HUES48 (cell line): ENCODE measurements at regions not wholly inside any gene's neighbourhood (a gene's known extent, or its start where the extent isn't known, plus 50 kb on each side); places are given as distances from the start of the nearest gene placed in this dataset.

Source experiments
- H3K27ac ChIP-seq: one replicate; pipeline ENCODE4 v1.7.0; 2013; ENCODE audit warnings: low read depth, low read length, inconsistent platforms
- H3K27me3 ChIP-seq: 2 replicates; pipeline ENCODE4 v1.6.1; 2013; ENCODE audit warnings: mild to moderate bottlenecking, low read length; ENCODE audit not compliant: control insufficient read depth, insufficient read depth
- H3K36me3 ChIP-seq: 2 replicates; pipeline ENCODE4 v1.6.1; 2013; ENCODE audit warnings: low read length; ENCODE audit not compliant: control insufficient read depth, insufficient read depth
- H3K4me1 ChIP-seq: 2 replicates; pipeline ENCODE4 v1.6.1; 2013; ENCODE audit warnings: mild to moderate bottlenecking, low read length; ENCODE audit not compliant: control insufficient read depth, insufficient read depth
- H3K4me3 ChIP-seq: 2 replicates; pipeline ENCODE4 v1.5.1; 2013; ENCODE audit warnings: mild to moderate bottlenecking, low read depth, low read length
- H3K9ac ChIP-seq: 2 replicates; pipeline ENCODE4 v1.6.1; 2013; ENCODE audit warnings: mild to moderate bottlenecking, low read depth, low read length, moderate library complexity
- H3K9me3 ChIP-seq: 2 replicates; pipeline ENCODE4 v1.6.1; 2013; ENCODE audit warnings: low read length; ENCODE audit not compliant: control insufficient read depth, insufficient read depth

- H3K9ac ChIP-seq = no peak overlapping the region
These were observed 664.3 kb upstream of the TBX3 start for GRCh38 chr12:115348301-115348700.

GRCh38 chr12:115343601-115344000 lies 659.6 kb upstream of the TBX3 start:
- no peak overlapping the region for H3K9ac ChIP-seq
- H3K27me3 ChIP-seq = no peaks in the 10 kb centered on the region
- H3K4me1 ChIP-seq = peaks cover 8% of the 10 kb centered on the region
- H3K27ac ChIP-seq = no peak overlapping the region
- no peaks in the 10 kb centered on the region for H3K36me3 ChIP-seq
- no peaks in the 10 kb centered on the region for H3K9me3 ChIP-seq
- no peak overlapping the region for H3K4me3 ChIP-seq

More at GRCh38 chr12:115348301-115348700, 664.3 kb upstream of the TBX3 start:
- no peaks in the 10 kb centered on the region for H3K36me3 ChIP-seq
- no peak overlapping the region for H3K4me3 ChIP-seq
- H3K9me3 ChIP-seq = no peaks in the 10 kb centered on the region
- no peak overlapping the region for H3K27ac ChIP-seq
- H3K4me1 ChIP-seq = no peaks in the 10 kb centered on the region
- H3K27me3 ChIP-seq = no peaks in the 10 kb centered on the region

GRCh38 chr12:115343008-115343407 lies 659.0 kb upstream of the TBX3 start:
- Histone ChIP-seq H3K27ac (no peak overlapping the region), H3K9ac (no peak overlapping the region), H3K27me3 (no peaks in the 10 kb centered on the region), H3K36me3 (no peaks in the 10 kb centered on the region), H3K4me1 (peaks cover 13% of the 10 kb centered on the region), H3K9me3 (no peaks in the 10 kb centered on the region), H3K4me3 (no peak overlapping the region)

- peak overlapping the region; percentile 6 for H3K27ac ChIP-seq
- no peaks in the 10 kb centered on the region for H3K9me3 ChIP-seq
- H3K4me3 ChIP-seq = no peak overlapping the region
- no peaks in the 10 kb centered on the region for H3K36me3 ChIP-seq
- no peaks in the 10 kb centered on the region for H3K27me3 ChIP-seq
- H3K4me1 ChIP-seq = peaks cover 19% of the 10 kb centered on the region
- no peak overlapping the region for H3K9ac ChIP-seq
These were observed 657.5 kb upstream of the TBX3 start for GRCh38 chr12:115341442-115341841.

- Histone ChIP-seq H3K27ac (peak overlapping the region; percentile 30), H3K9ac (no peak overlapping the region), H3K4me1 (peaks cover 19% of the 10 kb centered on the region), H3K9me3 (no peaks in the 10 kb centered on the region), H3K36me3 (no peaks in the 10 kb centered on the region), H3K4me3 (no peak overlapping the region), H3K27me3 (no peaks in the 10 kb centered on the region)
These were observed 654.8 kb upstream of the TBX3 start for GRCh38 chr12:115338566-115339294.

GRCh38 chr12:115337693-115338543 lies 653.9 kb upstream of the TBX3 start:
- H3K4me3 ChIP-seq = no peak overlapping the region
- no peaks in the 10 kb centered on the region for H3K9me3 ChIP-seq
- no peaks in the 10 kb centered on the region for H3K36me3 ChIP-seq
- H3K27ac ChIP-seq = peak overlapping the region; percentile 30
- no peaks in the 10 kb centered on the region for H3K27me3 ChIP-seq
- H3K9ac ChIP-seq = no peak overlapping the region
- H3K4me1 ChIP-seq = peaks cover 19% of the 10 kb centered on the region

- no peak overlapping the region for H3K9ac ChIP-seq
- no peaks in the 10 kb centered on the region for H3K36me3 ChIP-seq
- no peak overlapping the region for H3K27ac ChIP-seq
These were observed 652.5 kb upstream of the TBX3 start for GRCh38 chr12:115336506-115336905.

GRCh38 chr12:115335594-115335993 lies 651.6 kb upstream of the TBX3 start:
- Histone ChIP-seq H3K36me3 (no peaks in the 10 kb centered on the region), H3K4me1 (peaks cover 19% of the 10 kb centered on the region), H3K9ac (no peak overlapping the region), H3K4me3 (no peak overlapping the region), H3K27ac (no peak overlapping the region), H3K9me3 (no peaks in the 10 kb centered on the region), H3K27me3 (no peaks in the 10 kb centered on the region)

More at GRCh38 chr12:115336506-115336905, 652.5 kb upstream of the TBX3 start:
- H3K9me3 ChIP-seq = no peaks in the 10 kb centered on the region
- H3K27me3 ChIP-seq = no peaks in the 10 kb centered on the region
- no peak overlapping the region for H3K4me3 ChIP-seq
- peaks cover 19% of the 10 kb centered on the region for H3K4me1 ChIP-seq

GRCh38 chr12:115335048-115335447 lies 651.1 kb upstream of the TBX3 start:
- Histone ChIP-seq H3K4me3 (no peak overlapping the region), H3K9me3 (no peaks in the 10 kb centered on the region), H3K27me3 (no peaks in the 10 kb centered on the region), H3K9ac (no peak overlapping the region), H3K36me3 (no peaks in the 10 kb centered on the region), H3K4me1 (peaks cover 19% of the 10 kb centered on the region), H3K27ac (no peak overlapping the region)

GRCh38 chr12:115332945-115333344 lies 649.0 kb upstream of the TBX3 start:
- Histone ChIP-seq H3K4me3 (no peak overlapping the region), H3K27me3 (no peaks in the 10 kb centered on the region), H3K27ac (no peak overlapping the region), H3K4me1 (peaks cover 5% of the 10 kb centered on the region), H3K9ac (no peak overlapping the region), H3K9me3 (no peaks in the 10 kb centered on the region), H3K36me3 (no peaks in the 10 kb centered on the region)

- no peaks in the 10 kb centered on the region for H3K4me1 ChIP-seq
- no peaks in the 10 kb centered on the region for H3K9me3 ChIP-seq
- no peaks in the 10 kb centered on the region for H3K36me3 ChIP-seq
- no peak overlapping the region for H3K4me3 ChIP-seq
- no peaks in the 10 kb centered on the region for H3K27me3 ChIP-seq
- no peak overlapping the region for H3K27ac ChIP-seq
- H3K9ac ChIP-seq = no peak overlapping the region
These were observed 641.9 kb upstream of the TBX3 start for GRCh38 chr12:115325858-115326257.
